NOMO-1 treated with DMSO at 0.1 percent for 48 hours (cell line): ENCODE measurements at regions not wholly inside any gene's neighbourhood (a gene's known extent, or its start where the extent isn't known, plus 50 kb on each side); places are given as distances from the start of the nearest gene placed in this dataset.
A peak's percentile ranks its signal among the peaks of the same experiment; 100 is the strongest.
"Not testable (repeated sequence)": the region's sequence is repeated elsewhere in the genome, so short reads cannot be mapped to it uniquely, and the experiment has no call there.

Experiments used
- DNase-seq: peaks from one replicate; lab custom pipeline; 2025; ENCODE audit not compliant: unreplicated experiment; lab: John Stamatoyannopoulos, UW

GRCh38 chr2:72078773-72079172 lies 68.9 kb downstream of the CYP26B1 start:
- no peak for DNase-seq

GRCh38 chr2:72077702-72078169 lies 69.9 kb downstream of the CYP26B1 start:
- no peak for DNase-seq

DNA sequence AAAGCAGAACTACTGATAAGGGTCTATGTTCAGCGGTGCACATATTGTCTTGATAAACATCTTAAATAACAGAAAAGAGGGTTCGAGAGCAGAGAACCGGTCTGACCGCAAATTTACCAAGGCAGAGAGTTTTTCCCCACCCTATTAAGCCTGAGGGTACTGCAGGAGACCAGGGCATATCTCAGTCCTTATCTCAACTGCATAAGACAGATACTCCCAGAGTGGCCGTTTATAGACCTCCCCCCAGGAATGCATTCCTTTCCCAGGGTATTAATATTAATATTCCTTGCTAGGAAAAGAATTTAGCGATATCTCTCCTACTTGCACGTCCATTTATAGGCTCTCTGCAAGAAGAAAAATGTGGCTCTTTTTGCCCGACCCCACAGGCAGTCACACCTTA lies 74.3 kb downstream of the CYP26B1 start:
- not testable (repeated sequence) for DNase-seq

GRCh38 chr2:72064197-72064596 lies 83.5 kb downstream of the CYP26B1 start:
- DNase-seq: not testable (repeated sequence)

- no peak for DNase-seq
These were observed 85.3 kb downstream of the CYP26B1 start for GRCh38 chr2:72062336-72062735.

GRCh38 chr2:72057308-72057707 lies 90.4 kb downstream of the CYP26B1 start:
- peak; percentile 43 for DNase-seq

GRCh38 chr2:72051971-72052505 lies 95.6 kb downstream of the CYP26B1 start:
- no peak for DNase-seq

DNA sequence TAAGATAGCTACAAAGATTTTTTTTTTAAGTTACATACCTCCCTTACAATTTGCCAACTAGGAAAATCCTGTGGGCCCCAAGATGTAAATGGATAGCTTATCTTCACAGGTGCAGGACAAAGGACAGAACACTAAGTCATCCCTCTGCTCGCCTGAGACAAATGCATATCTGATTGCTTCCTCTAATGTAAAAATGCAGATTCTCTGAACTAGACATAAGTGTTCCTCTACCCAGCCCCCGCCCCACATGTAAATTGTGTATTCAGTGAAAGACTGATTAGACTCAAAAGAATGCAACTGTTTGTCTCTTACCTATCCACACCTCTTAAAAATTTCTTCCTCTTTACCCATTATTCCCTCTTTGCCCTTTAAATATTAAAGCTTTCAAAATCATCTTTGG lies 96.5 kb downstream of the CYP26B1 start:
- DNase-seq: no peak

DNA sequence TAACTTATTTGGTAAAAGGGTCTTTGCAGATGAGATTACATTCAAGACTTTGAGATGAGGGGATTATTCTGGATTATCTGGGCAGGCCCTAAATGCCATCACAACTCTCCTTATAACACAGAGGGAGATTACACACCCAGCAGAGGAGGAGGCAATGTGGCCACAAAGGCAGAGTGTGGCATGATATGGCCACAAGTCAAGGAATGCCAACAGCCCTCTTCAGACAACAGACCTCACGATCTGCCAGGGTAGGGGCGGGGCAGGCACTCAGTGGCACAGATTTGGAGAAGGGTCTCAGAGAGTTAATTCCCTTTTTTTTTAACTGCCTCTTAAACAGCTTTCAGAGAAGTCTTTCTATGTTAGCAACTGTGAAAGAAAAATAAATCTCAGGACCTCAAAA lies 96.9 kb downstream of the CYP26B1 start:
- no peak for DNase-seq

DNA sequence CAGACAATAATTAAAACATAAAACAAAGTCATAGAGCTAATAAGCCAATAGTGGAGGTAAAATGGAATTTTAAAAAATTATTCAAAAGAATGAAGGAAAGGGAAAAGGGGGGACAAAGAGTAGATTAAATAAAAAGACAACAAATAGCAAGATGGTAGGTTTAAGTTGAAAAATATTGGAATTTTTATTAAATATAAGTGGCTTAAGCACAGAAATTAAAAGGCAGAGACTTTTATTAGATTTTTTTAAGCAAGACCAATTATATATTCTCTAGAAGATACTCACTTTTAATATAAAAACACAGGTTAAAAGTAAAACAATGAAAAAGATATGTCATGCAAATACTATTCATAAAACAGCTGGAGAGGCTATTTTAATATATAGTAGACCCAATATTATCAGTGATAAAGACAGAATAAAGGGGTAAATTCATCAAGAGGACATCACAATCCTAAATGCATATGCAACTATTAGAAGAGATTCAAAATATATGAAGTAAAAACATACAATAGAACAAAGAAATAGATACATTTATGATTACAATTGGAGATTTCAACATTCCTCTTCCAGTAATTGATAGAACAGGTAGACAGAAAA lies 98.7 kb downstream of the CYP26B1 start:
- no peak for DNase-seq

- no peak for DNase-seq
These were observed 103.7 kb downstream of the CYP26B1 start for GRCh38 chr2:72043985-72044384.

GRCh38 chr2:72041638-72042111 lies 106.0 kb downstream of the CYP26B1 start:
- no peak for DNase-seq

- no peak for DNase-seq
These were observed 106.8 kb downstream of the CYP26B1 start for GRCh38 chr2:72040629-72041571.

- no peak for DNase-seq
These were observed 109.1 kb downstream of the CYP26B1 start for GRCh38 chr2:72038524-72038923.

DNA sequence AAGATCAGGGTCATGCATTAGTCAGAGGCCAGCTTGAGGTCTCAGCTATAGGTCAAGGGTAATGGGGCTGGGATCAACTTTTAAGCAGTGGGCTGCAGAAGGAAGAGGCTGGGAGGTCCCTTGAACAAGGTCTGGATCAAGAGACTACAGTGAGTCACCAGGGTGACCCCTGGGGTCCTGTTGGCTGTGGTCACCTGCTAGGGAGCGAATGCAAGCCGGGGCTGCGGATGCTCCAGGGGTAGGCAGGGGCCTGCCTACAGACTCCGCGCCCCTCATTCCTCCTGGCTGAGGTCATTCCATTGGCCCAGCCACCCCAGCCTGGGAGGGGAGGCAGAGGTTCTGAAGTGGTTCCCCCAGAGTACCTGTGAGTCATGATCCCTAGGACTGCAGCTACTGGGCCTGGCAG lies 110.4 kb downstream of the CYP26B1 start:
- DNase-seq: no peak

DNA sequence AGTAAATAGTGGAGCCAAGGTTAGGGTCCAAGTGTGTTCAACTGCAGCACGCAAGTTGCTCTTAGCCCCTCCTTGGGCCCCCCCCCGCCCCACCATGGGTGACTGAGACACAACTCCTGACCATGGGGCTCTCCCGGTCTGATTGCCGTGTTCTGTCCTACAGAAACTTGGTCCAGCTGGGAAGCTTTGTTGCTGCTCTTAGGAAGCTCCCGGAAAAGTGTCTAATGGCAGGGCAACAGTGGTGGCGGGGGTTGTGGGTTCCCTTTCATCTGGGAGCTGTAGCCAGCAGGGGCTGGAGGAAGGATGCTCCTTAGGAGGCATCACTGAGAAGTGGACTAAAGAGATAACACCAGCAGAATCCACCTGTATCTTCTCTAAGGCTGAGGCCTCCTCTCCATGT lies 111.1 kb downstream of the CYP26B1 start:
- DNase-seq: no peak

GRCh38 chr2:72036173-72036545 lies 111.5 kb downstream of the CYP26B1 start:
- no peak for DNase-seq

GRCh38 chr2:72035518-72036172 lies 112.0 kb downstream of the CYP26B1 start:
- DNase-seq: no peak

DNA sequence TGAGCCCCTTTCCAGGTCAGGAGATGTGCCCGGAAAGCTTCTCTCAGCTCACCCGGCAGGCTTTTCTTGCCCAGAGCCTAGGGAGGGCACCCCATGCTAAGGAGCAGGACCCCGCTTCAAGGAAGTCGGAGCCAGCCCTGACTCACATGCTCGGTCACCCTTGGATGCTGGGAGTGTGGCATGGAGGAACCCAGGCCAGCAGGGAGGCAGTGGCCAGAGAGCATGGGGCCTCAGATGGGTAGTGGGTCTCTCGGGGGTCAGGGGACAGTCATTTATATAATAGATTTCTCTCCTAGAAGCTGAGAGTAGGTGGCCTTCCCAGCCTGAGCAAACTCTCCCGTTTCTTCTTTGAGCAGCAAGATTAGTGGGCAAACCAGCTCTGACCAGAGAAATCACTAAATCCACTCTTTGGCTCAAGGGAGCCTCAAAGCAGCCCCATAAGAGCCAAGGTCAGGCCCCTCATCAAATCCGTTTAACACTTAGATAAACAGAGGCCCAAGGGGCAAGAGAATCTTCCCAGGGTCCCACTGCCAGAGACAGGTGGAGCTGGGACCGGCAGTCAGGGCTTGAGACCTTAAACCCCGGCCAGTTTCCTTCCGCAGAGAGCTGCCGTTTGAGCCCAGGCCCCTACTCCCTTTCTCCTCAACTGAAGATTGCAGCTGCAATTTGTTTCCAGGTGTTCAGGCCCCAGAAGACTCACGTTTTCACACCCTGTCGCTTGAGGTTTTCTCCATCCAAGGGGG lies 113.1 kb downstream of the CYP26B1 start:
- DNase-seq: no peak

GRCh38 chr2:72033636-72034035 lies 114.0 kb downstream of the CYP26B1 start:
- DNase-seq: no peak
